ENCODE measurements at regions not wholly inside any gene's neighbourhood (a gene's known extent, or its start where the extent isn't known, plus 50 kb on each side); places are given as distances from the start of the nearest gene placed in this dataset.

DNA sequence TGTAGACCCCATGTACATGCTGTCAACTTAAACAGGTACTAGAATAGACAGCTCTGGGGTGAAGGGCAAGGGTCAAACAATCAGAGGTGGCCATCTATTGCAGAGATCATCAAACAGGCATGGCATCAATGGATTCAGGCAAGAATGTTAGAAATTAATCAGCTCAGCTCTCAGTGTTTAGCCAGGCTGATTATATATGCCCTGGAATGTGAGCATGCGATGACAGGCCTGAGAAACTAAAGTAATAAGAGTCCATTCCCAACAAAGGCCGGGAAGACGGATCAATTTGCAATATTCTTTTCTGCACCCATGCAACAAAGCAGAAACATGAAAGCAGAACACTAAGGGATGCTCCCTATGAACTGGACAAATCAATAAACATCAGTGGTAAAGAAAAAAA lies 380.5 kb upstream of the SPRED2 start:
- TF ChIP-seq, protein P1, sequence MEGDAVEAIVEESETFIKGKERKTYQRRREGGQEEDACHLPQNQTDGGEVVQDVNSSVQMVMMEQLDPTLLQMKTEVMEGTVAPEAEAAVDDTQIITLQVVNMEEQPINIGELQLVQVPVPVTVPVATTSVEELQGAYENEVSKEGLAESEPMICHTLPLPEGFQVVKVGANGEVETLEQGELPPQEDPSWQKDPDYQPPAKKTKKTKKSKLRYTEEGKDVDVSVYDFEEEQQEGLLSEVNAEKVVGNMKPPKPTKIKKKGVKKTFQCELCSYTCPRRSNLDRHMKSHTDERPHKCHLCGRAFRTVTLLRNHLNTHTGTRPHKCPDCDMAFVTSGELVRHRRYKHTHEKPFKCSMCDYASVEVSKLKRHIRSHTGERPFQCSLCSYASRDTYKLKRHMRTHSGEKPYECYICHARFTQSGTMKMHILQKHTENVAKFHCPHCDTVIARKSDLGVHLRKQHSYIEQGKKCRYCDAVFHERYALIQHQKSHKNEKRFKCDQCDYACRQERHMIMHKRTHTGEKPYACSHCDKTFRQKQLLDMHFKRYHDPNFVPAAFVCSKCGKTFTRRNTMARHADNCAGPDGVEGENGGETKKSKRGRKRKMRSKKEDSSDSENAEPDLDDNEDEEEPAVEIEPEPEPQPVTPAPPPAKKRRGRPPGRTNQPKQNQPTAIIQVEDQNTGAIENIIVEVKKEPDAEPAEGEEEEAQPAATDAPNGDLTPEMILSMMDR (IDR thresholded peaks at IDR 0.05): no peak
- TF ChIP-seq POLR2A (IDR thresholded peaks at IDR 0.05) (no peak), POLR2AphosphoS5 (IDR thresholded peaks at IDR 0.05) (no peak), EP300 (IDR thresholded peaks at IDR 0.05) (no peak)

Data from suprapubic skin (tissue), 4 donors.